ENCODE measurements at regions not wholly inside any gene's neighbourhood (a gene's known extent, or its start where the extent isn't known, plus 50 kb on each side); places are given as distances from the start of the nearest gene placed in this dataset.

DNA sequence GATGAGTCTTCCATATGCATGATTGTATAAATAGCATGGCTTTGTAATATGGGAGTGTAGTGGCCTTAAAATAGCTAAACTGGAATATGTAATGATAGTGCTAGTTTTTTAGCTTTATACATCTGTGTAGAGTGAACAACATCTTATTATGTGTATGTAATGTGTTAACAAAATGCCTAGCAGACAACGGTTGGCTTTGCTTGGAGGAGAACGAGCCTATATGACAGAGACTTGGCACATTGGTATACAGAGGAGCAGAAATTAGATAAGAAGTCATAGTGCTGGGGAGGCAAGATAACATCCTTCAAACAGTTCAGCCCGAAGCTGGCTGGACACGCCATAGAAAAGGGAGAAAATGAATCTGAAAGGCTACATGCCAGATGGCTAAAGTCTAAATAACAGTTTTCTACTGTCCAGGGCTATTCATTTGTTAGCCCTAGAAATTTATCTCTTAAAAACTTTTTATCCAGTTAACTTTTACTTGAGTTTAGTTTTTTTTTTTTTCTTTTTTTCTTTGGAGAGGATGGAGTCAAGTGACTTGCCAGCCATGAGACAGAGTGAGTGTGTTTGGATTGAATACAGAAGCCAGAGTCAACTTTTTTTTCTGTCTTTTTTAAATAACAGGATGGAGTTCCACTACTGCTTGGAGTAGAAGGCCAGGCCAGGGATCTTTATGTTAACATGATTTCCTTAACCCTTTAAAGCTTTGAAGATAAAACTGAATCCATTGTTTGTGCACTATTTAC lies 214.4 kb upstream of the ACTBL2 start:
- DNase-seq (no peak), ATAC-seq (no peak)
- no peaks in the 10 kb centered on the region for H3K27me3 Mint-ChIP-seq
- no peaks in the 10 kb centered on the region for H3K36me3 Mint-ChIP-seq (ENCODE audit: low read depth)
- TF ChIP-seq, protein P1, sequence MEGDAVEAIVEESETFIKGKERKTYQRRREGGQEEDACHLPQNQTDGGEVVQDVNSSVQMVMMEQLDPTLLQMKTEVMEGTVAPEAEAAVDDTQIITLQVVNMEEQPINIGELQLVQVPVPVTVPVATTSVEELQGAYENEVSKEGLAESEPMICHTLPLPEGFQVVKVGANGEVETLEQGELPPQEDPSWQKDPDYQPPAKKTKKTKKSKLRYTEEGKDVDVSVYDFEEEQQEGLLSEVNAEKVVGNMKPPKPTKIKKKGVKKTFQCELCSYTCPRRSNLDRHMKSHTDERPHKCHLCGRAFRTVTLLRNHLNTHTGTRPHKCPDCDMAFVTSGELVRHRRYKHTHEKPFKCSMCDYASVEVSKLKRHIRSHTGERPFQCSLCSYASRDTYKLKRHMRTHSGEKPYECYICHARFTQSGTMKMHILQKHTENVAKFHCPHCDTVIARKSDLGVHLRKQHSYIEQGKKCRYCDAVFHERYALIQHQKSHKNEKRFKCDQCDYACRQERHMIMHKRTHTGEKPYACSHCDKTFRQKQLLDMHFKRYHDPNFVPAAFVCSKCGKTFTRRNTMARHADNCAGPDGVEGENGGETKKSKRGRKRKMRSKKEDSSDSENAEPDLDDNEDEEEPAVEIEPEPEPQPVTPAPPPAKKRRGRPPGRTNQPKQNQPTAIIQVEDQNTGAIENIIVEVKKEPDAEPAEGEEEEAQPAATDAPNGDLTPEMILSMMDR (IDR thresholded peaks at IDR 0.05), result no peak
- H3K4me1 Mint-ChIP-seq (ENCODE audit: low read depth), result peaks cover 4% of the 10 kb centered on the region
- no peaks in the 10 kb centered on the region for H3K9me3 Mint-ChIP-seq
- ChIA-PET POLR2A (interaction anchor here (0.6 to 0.8 kb wide), 2 partner anchors 16 to 1549 kb away, joined by 3 read pairs; no protein-coding TSS in a partner anchor), CTCF (no interaction called here)
- intact Hi-C loops (cut with micrococcal nuclease), result no loop called here
- no peak overlapping the region for H3K27ac Mint-ChIP-seq
- H3K4me3 Mint-ChIP-seq, result no peak overlapping the region

DNA sequence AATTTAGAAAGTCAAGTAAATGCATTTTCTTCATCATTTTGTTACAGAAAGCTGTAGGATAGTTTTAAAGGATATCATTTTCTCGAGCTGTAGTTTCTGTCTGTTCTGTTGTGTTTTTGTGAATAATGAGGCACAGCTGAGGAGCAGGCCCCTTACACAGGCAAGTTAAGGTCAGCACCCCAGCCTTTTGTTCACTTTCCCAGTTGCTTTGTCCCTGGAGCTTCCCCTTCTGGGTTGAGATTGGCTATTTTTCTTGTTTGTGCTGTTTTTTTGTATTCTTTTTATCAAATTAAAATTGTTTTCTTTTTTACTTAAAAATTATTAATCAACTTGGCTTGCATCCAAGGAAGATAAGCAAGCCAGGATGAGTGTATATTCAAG lies 213.8 kb upstream of the ACTBL2 start:
- no peak for ATAC-seq
- Mint-ChIP-seq H3K36me3 (ENCODE audit: low read depth) (no peaks in the 10 kb centered on the region), H3K27me3 (no peaks in the 10 kb centered on the region), H3K9me3 (no peaks in the 10 kb centered on the region), H3K4me3 (no peak overlapping the region), H3K27ac (no peak overlapping the region), H3K4me1 (ENCODE audit: low read depth) (peaks cover 4% of the 10 kb centered on the region)
- DNase-seq, result no peak
- ChIA-PET CTCF (no interaction called here), POLR2A (interaction anchor here (0.8 kb wide), 1 partner anchor 15 kb away, joined by 3 read pairs; no protein-coding TSS in a partner anchor)
- TF ChIP-seq, protein P1 (IDR thresholded peaks at IDR 0.05), result no peak
- intact Hi-C loops (cut with micrococcal nuclease), result no loop called here

DNA sequence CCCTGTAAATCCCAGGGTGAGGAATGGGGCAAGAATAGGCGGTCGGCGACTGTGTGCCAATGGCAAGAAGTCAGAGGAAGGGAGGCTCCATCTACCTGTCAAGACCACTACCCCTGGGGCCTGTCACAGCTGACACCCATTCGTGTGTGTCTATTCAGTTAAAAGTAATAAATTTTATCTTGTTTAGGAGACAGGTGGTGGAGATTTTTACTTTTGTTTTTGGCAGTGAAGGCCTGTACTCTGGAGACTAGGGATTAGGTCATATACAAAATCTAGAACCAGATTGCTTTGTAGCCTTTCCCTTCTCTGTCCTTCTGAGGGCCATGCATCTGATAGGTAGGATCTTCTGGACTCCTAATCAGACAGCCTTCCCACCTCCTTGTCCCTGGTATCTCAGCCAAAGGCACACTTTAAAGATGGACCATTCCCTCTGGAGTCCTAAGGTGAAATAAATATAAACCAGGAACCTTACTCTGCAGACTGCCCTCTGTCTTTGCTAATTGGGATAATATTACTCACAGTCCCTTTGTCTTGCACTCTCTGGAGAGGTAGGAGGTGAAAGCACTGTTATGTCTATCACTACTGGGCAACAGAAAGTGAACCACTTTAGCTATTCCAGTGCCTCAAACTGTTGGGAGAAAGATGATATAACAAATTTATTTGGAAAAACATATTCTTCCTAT lies 213.2 kb upstream of the ACTBL2 start:
- DNase-seq, result no peak
- TF ChIP-seq, protein P1 (IDR thresholded peaks at IDR 0.05), result no peak
- no peaks in the 10 kb centered on the region for H3K9me3 Mint-ChIP-seq
- H3K27me3 Mint-ChIP-seq, result no peaks in the 10 kb centered on the region
- no peaks in the 10 kb centered on the region for H3K36me3 Mint-ChIP-seq (ENCODE audit: low read depth)
- CTCF ChIA-PET, result no interaction called here
- no peak for ATAC-seq
- H3K4me1 Mint-ChIP-seq (ENCODE audit: low read depth), result peaks cover 4% of the 10 kb centered on the region
- no peak overlapping the region for H3K27ac Mint-ChIP-seq
- intact Hi-C loops (cut with micrococcal nuclease), result no loop called here
- H3K4me3 Mint-ChIP-seq, result no peak overlapping the region
- POLR2A ChIA-PET, result interaction anchor here (0.8 kb wide), 1 partner anchor 15 kb away, joined by 3 read pairs; no protein-coding TSS in a partner anchor

DNA sequence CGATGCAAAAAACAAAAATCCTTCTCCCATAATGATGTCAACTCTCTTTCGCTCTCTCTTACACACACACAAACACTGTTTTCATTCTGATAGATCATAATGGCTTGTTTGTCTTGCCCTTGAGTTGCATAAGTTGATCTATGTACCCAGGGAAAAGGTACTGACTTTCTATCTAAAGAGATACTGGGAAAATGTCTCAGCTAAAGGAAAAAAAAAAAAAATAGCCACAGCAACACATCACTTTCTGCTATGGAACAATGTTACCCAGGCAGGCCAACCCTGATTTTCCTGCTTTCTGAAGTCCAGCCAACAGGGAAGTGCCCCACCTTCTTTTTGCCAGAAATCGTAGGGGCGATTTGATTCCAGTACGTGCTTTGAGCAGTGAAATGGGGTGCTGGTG lies 212.6 kb upstream of the ACTBL2 start:
- H3K4me3 Mint-ChIP-seq, result no peak overlapping the region
- no peak for DNase-seq
- H3K4me1 Mint-ChIP-seq (ENCODE audit: low read depth), result peaks cover 4% of the 10 kb centered on the region
- H3K9me3 Mint-ChIP-seq, result no peaks in the 10 kb centered on the region
- no peaks in the 10 kb centered on the region for H3K36me3 Mint-ChIP-seq (ENCODE audit: low read depth)
- intact Hi-C loops (cut with micrococcal nuclease), result no loop called here
- no peak overlapping the region for H3K27ac Mint-ChIP-seq
- CTCF ChIA-PET, result no interaction called here
- no peak for ATAC-seq
- no peaks in the 10 kb centered on the region for H3K27me3 Mint-ChIP-seq
- TF ChIP-seq, protein P1 (IDR thresholded peaks at IDR 0.05), result no peak
- POLR2A ChIA-PET, result no interaction called here
